SK-N-MC (cell line): ENCODE measurements at regions not wholly inside any gene's neighbourhood (a gene's known extent, or its start where the extent isn't known, plus 50 kb on each side); places are given as distances from the start of the nearest gene placed in this dataset.
A peak's percentile ranks its signal among the peaks of the same experiment; 100 is the strongest.
"Not testable (repeated sequence)": the region's sequence is repeated elsewhere in the genome, so short reads cannot be mapped to it uniquely, and the experiment has no call there.

Experiments used
- DNase-seq: peaks from one replicate; pipeline ENCODE4 v3.0.0-alpha.2; 2011; ENCODE audit warnings: low read depth, low spot score
- H3K27ac ChIP-seq: fragments of 200-600 bp; sonication (generic); 2 replicates; pipeline ENCODE4 v1.5.1; 2016; ENCODE audit warnings: mixed run types
- H3K36me3 ChIP-seq: fragments of 200-600 bp; sonication (generic); 2 replicates; pipeline ENCODE4 v1.6.1; 2017; ENCODE audit warnings: antibody characterized with exemption, low read length, mixed read lengths; ENCODE audit not compliant: insufficient read depth
- H3K4me3 ChIP-seq: fragments of 200-600 bp; sonication (generic); 2 replicates; pipeline ENCODE4 v1.5.1; 2016
- H3K9ac ChIP-seq: fragments of 200-600 bp; sonication (generic); 2 replicates; pipeline ENCODE4 v1.8.0; 2017; ENCODE audit warnings: mixed run types, mixed read lengths; ENCODE audit not compliant: insufficient read length
- H3K9me3 ChIP-seq: fragments of 200-600 bp; sonication (generic); 2 replicates; pipeline ENCODE4 v1.6.1; 2017; ENCODE audit warnings: low read depth, mild to moderate bottlenecking, antibody characterized with exemption, low read length, moderate library complexity, mixed read lengths
- EZH2 ChIP-seq: fragments of 200-600 bp; sonication (generic); IDR thresholded peaks from one replicate; pipeline ENCODE4 v1.6.1; 2017; ENCODE audit warnings: antibody characterized with exemption
- FOXP2 ChIP-seq: optimal IDR thresholded peaks from 2 replicates; pipeline ENCODE3; 2011; ENCODE audit warnings: mild to moderate bottlenecking, moderate library complexity; ENCODE audit not compliant: insufficient read depth; ENCODE audit errors: extremely low read length, control extremely low read depth
- POLR2AphosphoS5 ChIP-seq: IDR thresholded peaks from 2 replicates; pipeline ENCODE4 v1.6.1; 2012; ENCODE audit warnings: mild to moderate bottlenecking, low read depth, low read length, borderline replicate concordance

DNA sequence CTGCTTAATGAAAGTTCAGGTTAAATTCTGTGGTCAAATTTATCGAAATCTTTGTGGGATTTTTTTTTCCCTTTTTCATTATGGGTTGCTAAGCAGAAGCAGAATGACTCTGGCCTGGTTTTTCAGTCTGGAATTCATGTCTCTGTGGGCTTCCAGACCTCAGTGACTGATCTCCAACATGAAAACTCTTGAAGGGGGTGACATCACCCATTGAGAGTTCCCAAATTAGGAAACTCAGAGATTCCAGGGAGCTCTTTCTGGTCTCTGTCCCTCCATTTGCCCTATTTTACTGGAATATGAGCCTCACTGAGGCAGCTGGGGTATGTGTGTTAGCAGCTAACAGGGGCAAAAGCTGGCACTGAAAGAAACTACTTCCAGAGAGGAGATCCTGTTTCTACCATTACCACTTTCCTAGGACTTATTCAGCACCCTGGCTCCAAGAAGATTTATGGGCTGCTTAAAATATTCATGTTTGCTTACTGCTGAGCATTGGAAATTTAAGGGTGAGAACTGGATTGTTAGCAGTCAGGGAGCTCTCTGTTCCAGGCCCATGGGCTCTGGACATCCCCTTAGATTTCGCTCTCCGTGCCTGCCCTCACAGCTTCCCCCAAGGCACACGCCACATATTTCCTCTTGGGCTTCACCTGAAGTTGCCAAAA is 203.4 kb upstream of the SPAG17 start:
- H3K9ac ChIP-seq: no peak overlapping the region
- no peak for TF ChIP-seq POLR2AphosphoS5
- TF ChIP-seq FOXP2: no peak
- no peak for TF ChIP-seq EZH2
- no peak overlapping the region for H3K4me3 ChIP-seq
- no peaks in the 10 kb centered on the region for H3K36me3 ChIP-seq
- DNase-seq: no peak
- no peaks in the 10 kb centered on the region for H3K9me3 ChIP-seq
- H3K27ac ChIP-seq: no peak overlapping the region

DNA sequence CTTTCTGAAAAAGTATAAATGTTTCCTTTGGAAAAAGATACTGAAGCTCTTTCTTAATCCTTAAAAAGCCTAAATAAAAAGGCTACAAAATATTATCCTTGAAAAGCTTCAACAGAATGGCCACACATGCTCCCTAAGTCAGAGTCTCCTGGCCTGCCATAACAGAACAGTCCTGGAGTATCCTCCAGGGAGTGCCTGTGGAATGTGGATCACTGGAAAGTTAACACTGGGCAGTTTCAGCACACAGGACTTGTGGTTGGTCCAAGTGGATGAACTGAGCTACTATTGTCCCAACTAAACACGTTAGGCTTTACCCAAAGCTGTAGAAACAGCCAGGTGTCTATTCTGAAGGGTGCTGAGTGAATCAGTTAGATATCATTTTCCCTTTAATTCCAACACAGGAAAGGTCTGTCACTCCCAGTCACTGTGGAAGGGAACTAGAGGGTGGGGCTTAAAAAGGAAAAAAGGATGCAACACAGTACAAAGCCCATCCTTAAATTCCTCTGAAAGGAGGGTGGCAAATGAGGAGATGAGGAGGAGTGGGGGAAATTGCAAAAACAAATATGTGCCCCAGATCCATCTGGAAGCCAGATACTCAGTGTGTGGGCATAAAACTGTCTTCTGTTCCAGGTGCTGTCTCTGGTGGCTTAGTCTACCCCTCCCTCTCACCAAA is 196.3 kb upstream of the SPAG17 start:
- Histone ChIP-seq H3K9me3 (no peaks in the 10 kb centered on the region), H3K4me3 (no peak overlapping the region), H3K36me3 (no peaks in the 10 kb centered on the region), H3K9ac (no peak overlapping the region), H3K27ac (no peak overlapping the region)
- TF ChIP-seq FOXP2: no peak
- TF ChIP-seq POLR2AphosphoS5: no peak
- TF ChIP-seq EZH2: no peak
- no peak for DNase-seq

DNA sequence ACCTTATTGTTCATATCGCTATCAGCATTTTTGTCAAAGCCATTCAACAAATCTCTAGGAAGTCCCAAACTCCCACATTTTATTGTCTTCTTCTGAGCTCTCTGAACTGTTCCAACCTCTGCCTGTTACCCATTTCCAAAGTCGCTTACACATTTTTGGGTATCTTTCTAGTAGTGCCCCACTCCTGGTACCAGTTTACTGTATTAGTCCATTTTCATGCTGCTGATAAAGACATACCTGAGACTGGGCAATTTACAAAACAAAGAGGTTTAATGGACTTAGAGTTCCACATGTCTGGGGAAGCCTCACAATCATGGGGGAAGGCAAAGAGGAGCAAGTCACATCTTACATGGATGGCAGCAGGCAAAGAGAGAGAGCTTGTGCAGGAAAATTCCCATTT is 192.2 kb upstream of the SPAG17 start:
- not testable (repeated sequence) for H3K36me3 ChIP-seq, H3K4me3 ChIP-seq, H3K9ac ChIP-seq, DNase-seq, H3K9me3 ChIP-seq, H3K27ac ChIP-seq

DNA sequence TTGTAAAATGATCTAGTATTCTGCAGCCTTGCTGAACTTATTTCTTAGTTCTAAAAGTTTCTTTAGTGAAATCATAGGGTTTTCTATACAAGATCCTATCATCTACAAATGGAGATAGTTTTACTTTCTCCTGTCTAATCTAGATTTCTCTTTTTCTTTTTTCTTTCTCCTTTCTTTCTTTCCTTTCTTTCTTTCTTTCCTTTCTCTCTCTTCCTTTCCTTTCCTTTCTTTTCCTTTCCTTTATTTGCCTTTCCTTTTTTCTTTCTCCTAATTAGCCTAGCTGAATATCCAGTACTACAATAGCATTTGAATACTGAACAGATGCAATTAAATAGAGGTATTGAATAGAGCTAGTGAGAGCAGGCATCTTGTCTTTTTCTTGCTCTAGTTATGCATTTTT is 186.6 kb upstream of the SPAG17 start:
- no peak for DNase-seq
- H3K9ac ChIP-seq: no peak overlapping the region
- no peaks in the 10 kb centered on the region; the same call in 1 of the 2 replicates for H3K9me3 ChIP-seq
- no peaks in the 10 kb centered on the region for H3K36me3 ChIP-seq
- no peak overlapping the region for H3K4me3 ChIP-seq
- no peak overlapping the region for H3K27ac ChIP-seq
- no peak for TF ChIP-seq POLR2AphosphoS5
- TF ChIP-seq FOXP2: no peak
- TF ChIP-seq EZH2: no peak

DNA sequence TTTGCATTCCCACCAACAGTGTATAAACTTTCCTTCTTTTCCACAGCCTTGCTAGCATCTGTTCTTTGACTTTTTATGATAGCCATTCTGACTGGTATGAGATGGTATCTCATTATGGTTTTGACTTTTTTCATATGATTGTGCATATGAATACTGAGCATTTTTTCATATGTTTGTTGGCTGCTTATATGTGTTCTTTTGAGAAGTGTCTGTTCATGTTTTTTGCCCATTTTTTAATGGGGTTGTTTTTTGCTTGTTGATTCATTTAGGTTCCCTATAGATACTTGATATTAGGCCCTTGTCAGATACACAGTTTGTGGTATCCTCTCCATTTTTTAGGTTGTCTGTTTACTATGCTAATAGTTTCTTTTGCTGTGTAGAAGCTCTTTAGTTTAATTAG is 185.8 kb upstream of the SPAG17 start:
- H3K4me3 ChIP-seq: no peak overlapping the region
- no peaks in the 10 kb centered on the region for H3K36me3 ChIP-seq
- no peak overlapping the region for H3K27ac ChIP-seq
- H3K9ac ChIP-seq: no peak overlapping the region
- H3K9me3 ChIP-seq: no peaks in the 10 kb centered on the region; the same call in 1 of the 2 replicates
- TF ChIP-seq EZH2 (no peak), POLR2AphosphoS5 (no peak), FOXP2 (no peak)
- no peak for DNase-seq

DNA sequence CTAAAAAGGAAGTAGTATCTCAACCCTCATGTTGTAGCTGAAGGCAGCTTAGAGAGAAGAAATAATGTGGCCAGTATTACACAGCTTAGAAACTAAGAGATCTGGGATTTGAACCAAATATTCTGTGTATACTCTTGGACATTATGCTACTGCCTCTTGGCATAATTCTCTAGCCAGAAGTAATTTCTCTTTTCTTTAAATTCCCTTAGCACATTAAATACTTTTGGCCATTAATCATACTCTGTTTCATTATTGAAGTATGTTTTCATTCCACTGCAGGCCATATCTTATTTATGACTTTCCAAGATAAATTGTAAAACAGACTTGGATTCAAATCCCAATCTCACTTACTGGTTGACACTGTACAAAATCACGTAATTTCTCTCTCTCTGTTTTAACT is 181.3 kb upstream of the SPAG17 start:
- TF ChIP-seq POLR2AphosphoS5: no peak
- no peak for TF ChIP-seq FOXP2
- TF ChIP-seq EZH2: no peak
- DNase-seq: no peak
- no peaks in the 10 kb centered on the region; the same call in 1 of the 2 replicates for H3K9me3 ChIP-seq
- no peak overlapping the region for H3K27ac ChIP-seq
- no peak overlapping the region for H3K9ac ChIP-seq
- H3K36me3 ChIP-seq: no peaks in the 10 kb centered on the region
- H3K4me3 ChIP-seq: no peak overlapping the region

DNA sequence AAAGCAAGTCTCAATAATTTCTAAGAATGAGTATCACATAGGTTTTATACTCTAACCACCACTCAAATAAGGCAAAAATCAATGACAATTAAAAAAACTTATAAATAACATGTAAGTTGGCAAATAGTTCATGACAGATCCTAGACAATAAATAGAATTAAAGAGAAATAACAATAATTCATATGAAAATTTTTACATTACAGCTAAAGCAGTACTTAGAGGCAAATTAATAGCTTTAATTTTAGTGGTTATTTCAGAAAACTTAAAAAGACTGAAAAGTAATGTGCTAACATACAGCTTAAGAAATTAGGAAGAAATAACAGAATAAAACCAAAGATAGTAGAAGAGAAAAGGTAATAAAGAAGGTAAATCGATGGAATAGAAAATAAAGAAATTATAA is 179.9 kb upstream of the SPAG17 start:
- Histone ChIP-seq H3K36me3 (no peaks in the 10 kb centered on the region), H3K9ac (no peak overlapping the region), H3K4me3 (no peak overlapping the region), H3K27ac (no peak overlapping the region), H3K9me3 (no peaks in the 10 kb centered on the region)
- no peak for TF ChIP-seq EZH2
- no peak for TF ChIP-seq FOXP2
- no peak for TF ChIP-seq POLR2AphosphoS5
- no peak for DNase-seq

DNA sequence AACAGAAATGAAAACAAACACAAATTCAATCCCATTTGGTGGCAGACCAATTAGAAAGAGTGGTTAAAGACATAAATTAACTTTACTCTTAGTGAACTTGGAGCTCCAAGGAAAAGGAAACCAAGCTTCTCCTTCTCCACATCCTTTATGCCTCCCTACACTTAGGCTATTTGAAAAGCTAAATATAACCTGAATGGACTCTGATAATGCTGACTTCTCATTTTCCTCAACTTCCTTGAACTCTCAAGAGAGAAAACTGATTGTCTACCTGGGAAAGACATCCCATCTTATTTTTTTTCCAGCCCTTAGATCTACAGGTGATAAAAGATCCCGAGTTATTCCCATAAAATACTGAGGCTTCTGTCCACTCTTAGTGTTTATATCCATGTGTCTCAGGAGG is 178.4 kb upstream of the SPAG17 start:
- no peaks in the 10 kb centered on the region for H3K9me3 ChIP-seq
- H3K36me3 ChIP-seq: no peaks in the 10 kb centered on the region
- no peak overlapping the region for H3K4me3 ChIP-seq
- H3K9ac ChIP-seq: no peak overlapping the region
- no peak for DNase-seq
- H3K27ac ChIP-seq: no peak overlapping the region
- no peak for TF ChIP-seq FOXP2
- no peak for TF ChIP-seq POLR2AphosphoS5
- no peak for TF ChIP-seq EZH2

DNA sequence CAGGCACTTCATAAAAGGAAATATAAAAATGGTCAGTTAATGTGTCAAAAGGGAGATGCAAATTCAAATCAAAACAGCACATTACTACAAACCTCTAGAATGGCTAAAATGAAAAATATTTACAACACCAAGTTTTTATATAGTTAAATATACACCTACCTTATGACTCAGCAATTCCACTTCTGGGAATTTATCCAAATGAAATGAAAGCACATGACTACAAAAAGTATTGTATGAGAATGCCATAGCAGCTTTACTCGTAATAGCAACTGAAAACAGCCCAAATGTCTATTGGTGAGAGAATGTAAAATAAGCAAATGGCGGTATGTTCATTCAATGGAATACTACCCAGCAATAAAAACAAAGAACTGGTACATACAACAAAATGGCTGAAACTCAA is 175.8 kb upstream of the SPAG17 start:
- no peak overlapping the region for H3K4me3 ChIP-seq
- no peaks in the 10 kb centered on the region for H3K9me3 ChIP-seq
- no peaks in the 10 kb centered on the region for H3K36me3 ChIP-seq
- TF ChIP-seq POLR2AphosphoS5 (no peak), EZH2 (no peak), FOXP2 (no peak)
- peak overlapping the region; percentile 66; the same call in 1 of the 2 replicates for H3K27ac ChIP-seq
- DNase-seq: no peak
- no peak overlapping the region for H3K9ac ChIP-seq
